CD4-positive, alpha-beta T cell treated with Interleukin-12 subunit alpha and Interleukin-12 subunit beta, for 1 hour (primary cell): ENCODE measurements at regions not wholly inside any gene's neighbourhood (a gene's known extent, or its start where the extent isn't known, plus 50 kb on each side); places are given as distances from the start of the nearest gene placed in this dataset.
"Not testable (repeated sequence)": the region's sequence is repeated elsewhere in the genome, so short reads cannot be mapped to it uniquely, and the experiment has no call there.

Experiments
- DNase-seq: peaks from one replicate; pipeline ENCODE4 v3.0.0-alpha.2; 2020

DNA sequence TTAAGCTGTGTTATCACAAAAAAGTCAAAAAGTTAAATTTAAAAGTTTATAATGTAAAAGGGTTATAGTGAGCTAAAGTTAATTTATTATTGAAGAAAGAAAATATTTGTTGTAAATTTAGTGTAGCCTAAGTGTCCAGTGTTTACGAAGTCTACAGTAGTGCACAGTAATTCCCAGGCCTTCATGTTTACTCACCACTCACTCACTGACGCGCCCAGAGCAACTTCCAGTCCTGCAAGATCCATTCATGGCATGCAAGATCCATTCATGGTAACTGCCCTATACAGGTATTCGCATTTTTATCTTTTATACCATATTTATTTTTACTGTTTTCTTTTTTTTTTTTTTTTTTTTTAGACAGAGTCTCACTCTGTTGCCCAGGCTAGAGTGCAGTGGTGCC, 69.5 kb downstream of the TPRA1 start:
- no peak for DNase-seq

DNA sequence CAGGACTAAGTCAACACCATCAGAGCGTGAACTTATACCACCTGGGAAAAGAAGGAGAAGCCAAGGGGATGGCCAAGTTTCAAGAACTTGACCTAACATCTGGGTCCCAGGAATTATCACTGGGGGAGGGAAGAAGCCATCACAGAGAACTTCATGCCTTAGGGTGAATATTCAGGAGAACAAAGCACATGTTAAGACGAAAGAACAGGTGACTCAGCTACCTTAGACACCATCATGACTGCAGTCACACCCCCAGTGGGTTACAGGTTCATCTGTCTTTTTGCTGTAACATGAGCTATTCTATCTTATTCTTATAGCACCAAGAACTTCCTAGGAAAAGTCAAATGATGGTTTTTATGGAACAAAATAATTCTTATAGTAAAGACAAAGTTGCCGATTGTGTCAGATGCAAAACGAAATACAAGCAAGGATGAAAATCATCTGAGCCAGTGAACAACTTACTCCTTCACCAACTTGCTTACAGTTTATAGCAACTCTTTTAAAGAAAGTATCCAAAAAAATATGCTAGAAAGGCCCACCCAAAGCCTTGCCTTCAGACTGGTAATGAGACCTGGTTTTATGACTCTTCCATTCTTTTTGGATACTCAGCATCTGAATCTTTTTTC, 72.0 kb downstream of the TPRA1 start:
- DNase-seq: no peak

- DNase-seq: no peak
These were observed 78.3 kb downstream of the TPRA1 start for GRCh38 chr3:127512256-127512655.

DNA sequence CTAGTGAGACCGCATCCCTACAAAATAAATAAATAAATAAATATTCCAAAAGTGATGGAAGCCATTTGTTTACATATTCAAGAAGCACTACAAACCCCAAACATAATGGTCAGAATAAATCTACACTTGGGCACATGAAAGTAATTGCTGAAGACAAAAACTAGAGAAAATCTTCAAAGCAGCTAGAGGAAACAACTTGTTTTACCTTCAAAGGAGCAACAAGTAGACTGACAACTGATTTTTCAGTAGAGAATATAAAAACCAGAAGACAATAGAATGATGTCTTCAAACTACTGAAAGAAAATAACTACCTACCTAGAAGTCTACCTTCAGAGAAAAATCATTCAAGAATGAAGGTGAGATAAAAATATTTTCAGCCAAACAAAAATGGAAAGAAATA, 89.4 kb downstream of the TPRA1 start:
- DNase-seq: no peak

DNA sequence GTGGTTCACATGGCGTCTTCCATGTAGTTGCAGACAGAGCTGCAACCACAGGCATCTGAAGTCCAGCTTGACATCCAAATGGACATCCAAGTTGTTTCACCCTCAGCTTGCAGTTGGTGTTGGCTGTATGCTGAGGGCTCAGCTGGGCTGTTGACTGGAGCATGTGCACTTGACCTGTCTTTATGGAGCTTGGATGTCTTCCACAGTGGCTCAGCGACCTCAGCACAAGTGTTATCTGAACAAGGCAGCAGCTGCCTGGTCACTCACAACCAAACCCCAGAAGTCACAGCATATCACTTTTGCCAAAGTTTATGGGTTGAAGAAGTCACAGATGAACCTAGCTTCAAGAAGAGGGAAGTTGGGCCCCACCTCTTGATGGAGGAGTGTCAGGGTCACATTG, 92.9 kb downstream of the TPRA1 start:
- DNase-seq: no peak

GRCh38 chr3:127497166-127497565, 93.4 kb downstream of the TPRA1 start:
- DNase-seq: no peak

DNA sequence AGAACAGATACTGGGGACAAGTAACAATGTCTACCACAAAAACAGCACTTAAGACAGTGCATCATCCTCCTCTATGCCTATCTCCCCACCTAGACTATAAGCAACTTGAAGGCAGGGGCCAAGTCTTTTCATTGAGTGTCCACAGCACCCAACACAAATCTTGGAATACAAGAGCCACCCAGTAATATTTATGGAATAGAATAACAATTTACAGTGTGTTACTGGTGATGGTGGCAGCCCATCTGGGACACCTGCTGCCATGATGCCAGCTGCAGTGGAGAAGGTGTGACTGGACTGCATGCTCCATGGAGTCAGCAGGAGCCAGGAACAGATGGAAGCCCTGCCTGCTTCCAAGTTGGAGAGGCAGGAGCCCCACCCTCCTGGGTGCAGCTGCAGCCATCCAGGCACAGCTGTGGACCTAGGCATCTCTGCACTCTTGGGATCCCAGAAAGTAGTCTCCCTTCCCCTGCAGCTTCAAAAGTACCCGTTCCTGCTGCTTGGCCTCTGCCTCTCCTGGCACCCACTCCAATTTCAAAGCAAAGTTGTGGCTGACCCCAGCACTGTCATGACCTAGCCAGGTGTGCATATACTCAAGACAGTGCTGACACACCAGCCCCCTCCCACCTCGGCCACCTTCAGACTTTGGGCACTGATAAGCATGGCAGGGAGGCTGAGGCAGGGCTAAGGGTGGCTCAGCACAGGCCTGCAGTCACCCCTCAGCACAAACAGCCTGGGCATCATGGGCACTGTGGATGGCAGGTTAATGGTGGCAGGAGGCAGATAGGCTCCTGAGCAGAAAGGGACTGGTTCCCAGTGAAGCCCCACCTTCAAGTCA, 94.5 kb downstream of the TPRA1 start:
- no peak for DNase-seq

DNA sequence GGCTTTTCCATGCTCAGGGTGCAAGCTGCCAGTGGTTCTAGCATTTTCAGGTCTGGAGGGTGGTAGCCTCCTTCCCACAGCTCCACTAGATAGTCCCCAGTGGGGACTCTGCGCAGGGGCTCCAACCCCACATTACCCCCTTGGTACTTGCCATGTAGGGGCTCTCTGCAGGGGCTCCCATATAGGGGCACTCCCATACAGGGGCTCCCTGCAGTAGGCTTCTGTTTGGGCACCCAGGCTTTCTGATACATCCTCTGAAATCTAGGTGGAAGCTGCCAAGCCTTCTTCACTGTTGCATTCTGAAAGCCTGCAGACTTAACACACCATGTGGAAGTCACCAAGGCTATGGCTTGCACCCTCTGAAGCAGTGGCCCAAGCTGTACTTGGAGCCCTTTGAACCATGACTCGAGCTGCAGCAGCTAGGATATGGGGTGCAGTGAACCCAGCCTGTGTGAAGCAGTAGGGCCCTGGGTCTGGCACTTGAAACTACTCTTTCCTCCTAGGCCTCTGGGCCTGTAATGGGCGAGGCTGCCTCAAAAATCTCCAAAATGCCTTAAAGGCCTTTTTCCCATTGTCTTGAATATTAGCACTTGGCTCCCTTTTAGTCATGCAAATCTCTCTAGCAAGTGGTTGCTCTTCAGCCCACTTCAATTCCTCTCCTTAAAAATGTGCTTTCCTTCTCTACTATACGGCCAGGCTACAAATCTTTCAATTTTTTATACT, 96.4 kb downstream of the TPRA1 start:
- DNase-seq: no peak

- no peak for DNase-seq
These were observed 98.1 kb downstream of the TPRA1 start for GRCh38 chr3:127492426-127492825.

- no peak for DNase-seq
These were observed 98.6 kb downstream of the TPRA1 start for GRCh38 chr3:127491909-127492308.

DNA sequence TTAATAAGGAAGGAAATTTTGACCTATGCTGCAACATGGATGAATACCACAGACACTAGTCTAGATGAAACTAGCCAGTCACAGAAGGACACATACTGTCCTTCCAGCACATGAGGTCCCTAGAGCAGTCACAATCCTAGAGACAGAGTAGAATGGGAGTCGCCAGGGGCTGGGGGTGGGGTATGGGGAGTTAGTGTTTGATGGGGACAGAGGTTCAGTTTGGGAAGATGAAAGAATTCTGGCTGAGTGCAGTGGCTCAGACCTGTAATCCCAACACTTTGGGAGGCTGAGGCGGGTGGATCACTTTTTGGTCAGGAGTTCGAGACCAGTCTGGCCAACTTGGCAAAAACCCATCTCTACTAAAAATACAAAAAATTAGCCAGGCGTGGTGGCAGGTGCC, 99.2 kb downstream of the TPRA1 start:
- DNase-seq: no peak

DNA sequence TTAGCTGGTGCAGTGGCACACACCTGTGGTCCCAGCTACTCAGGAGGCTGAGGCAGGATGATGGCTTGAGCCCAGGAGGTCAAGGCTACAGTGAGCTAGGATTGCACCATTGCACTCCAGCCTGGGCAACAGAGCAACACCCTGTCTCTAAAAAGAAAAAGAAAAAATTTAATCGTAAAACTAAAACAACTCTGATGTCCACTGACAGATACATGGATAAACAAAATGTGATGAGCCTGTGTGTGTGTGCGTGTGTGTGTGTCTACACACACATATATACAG, 99.6 kb downstream of the TPRA1 start:
- not testable (repeated sequence) for DNase-seq

DNA sequence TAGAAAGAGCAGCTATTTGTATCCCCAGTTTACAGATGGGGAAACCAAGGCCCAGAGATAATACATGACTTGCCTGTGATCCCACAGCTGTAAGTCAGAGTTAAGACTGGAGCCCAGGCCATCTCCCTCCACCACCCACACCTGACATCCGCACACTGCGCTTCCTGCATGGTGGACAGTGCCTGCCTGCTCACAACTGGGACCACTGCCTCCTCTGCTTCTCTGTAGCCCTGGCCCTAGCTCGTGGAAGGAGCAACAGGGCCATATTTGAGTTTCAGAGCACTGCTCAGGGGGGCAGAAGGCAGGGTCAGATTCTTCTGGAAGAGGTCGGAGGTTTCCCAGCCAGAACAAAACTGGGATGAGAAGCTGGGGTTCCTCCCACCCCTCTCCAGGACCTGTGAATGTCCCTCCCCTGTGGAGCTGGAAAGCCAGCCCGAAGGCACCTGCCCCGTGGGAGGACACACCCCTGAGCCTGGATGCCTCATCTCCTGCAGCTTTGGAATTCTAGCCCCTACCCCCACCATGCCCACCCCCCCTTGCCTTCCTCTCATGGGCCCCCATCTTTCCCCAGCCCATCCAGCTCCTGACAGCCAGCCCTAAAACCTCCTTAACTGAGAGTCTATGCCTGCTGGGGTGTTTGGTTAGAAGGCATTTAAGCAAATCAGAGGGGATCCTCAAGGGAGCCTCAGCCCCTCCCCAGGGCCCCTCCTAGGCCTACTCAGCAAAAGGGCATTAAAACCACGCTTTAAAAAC, 100.1 kb downstream of the TPRA1 start:
- no peak for DNase-seq

DNA sequence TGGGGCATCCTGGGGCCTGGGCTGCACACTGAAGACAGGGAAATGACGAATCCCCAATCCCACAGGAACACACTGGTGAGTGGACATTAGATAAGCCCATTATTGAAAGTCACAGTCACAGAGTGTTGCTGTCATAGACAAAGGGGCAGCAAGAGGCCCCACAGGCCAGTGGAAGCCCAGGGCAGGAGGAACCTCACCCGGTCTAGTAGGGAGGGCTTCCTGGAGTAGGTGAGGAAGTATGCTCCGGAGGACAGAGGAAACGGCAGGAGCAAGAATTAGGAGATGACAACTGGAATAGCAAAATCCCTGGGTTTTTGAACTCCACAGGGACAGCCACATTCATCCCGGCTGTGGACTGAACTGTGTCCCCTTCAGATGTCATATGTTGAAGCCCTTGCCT, 101.2 kb downstream of the TPRA1 start:
- DNase-seq: no peak

DNA sequence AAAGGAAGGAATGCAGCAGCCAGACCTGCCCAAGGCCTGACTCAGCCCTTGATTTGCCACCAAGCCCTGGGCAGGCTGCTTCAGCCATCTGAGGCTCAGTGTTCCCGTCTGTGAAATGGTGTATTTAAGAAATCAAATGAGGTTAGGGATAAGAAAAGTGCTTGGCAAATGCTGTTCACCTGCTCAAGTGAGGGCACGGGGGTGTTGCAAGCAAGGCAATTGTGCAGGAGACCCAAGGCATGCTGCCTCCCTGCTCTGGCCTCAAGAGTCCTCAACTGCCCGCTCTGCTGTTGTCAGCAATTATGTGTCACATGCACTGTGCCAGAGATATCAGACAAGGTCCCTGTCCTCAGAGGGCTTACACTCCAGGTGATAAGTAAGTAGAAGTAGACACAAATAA, 101.8 kb downstream of the TPRA1 start:
- no peak for DNase-seq

GRCh38 chr3:127488141-127488672, 102.3 kb downstream of the TPRA1 start:
- DNase-seq: no peak

DNA sequence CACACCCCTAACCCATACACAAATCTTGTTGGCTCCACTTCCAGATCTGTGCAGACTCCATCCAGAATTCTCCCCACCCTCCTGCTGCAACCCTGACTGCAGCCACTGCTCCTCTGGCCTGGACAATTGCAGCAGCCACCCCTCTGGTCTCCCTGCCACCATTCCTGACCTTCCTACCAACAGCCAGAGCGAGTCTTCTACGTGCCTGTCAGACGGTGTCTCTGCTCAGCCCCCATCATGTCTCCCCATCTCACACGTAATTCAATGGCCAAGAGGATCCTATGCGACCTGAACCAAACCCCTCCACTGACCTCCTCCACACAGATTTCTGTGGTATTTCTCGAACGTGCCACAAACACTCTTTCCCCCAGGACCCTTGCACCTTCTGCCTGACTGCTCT, 103.3 kb downstream of the TPRA1 start:
- DNase-seq: no peak

DNA sequence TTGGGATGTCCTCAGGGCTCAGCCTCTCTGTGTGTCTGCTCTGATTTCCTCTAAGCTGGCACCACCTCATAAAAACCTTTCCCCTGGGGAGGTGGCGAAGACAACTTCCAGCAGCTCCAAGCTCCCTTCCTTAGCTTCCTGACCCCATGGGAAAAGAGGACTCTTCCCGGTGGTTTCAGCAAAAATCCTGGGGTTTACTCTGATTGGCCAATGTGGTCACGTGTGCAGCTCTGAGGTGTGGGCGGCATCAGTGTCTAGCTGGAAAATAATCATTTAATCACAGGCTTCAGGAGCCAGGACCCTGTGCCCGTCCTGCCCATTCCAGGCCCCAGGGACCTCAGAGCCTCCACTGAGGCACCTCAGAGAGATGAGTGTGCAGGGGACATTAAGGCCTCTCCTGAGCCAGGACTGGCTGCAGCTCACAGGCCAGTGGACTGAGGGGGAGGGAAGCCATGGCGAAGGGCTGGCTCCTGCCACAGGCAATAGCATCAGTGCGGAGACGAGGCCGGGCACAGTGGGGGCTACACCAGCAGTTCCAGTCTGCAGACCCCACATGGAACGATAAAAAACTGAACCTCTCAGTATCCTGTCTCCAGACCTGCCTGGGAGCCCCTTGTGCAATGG, 104.1 kb downstream of the TPRA1 start:
- DNase-seq: no peak

GRCh38 chr3:127485396-127486170, 105.0 kb downstream of the TPRA1 start:
- no peak for DNase-seq

DNA sequence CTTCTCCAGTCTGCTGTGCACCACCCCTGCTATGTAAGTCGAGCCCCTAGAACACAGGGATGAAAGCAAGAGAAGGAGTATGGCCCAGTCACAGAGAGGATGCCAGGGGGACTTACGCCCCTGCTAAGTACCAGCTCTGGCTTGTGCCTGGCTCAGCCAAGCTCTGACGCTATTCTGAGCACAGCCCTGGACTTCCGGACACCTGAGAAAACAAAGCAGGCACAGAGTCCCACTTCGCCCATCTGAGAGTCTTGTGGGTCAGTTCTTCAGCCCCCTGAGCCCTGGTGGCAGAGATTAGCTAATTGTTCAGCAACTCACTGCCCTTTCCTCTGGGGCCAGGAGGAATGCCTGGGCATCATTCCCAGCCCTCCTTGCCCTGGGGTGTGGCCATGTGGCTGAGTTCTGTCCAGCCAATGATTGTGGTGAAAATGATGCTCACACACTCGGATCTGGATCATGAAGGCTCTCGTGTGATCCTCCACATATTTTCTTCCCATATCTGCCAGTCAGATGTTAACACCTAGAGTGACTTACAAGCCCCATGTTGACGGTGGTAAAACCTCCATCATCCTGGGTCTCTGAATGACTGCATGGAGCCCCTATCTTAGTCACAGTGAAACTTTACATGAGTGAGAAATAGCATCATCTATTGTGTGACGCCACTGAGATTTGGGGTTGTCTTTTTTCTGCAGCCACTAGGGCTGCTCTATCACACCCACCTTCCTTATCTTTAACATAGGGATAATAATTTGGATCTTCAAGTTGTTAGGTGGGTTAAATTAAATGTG, 105.7 kb downstream of the TPRA1 start:
- no peak for DNase-seq
